Head of caudate nucleus (tissue), 42 donors: ENCODE measurements at regions not wholly inside any gene's neighbourhood (a gene's known extent, or its start where the extent isn't known, plus 50 kb on each side); places are given as distances from the start of the nearest gene placed in this dataset.

Experiments
- DNase-seq, 42 donors: peaks; one replicate each; pipeline versions ENCODE4 v3.0.0 to v3.0.0-alpha.2; 2020 to 2021; ENCODE audit warnings: mixed read lengths in 7 of 42
- intact Hi-C: fragments of 100-400 bp; cut with DNase I; formaldehyde crosslinking; loops from one replicate; pipeline ENCODE4 v1.15.0; 2022

- no peak for DNase-seq
Observed at GRCh38 chr6:2510316-2510715, 240.4 kb downstream of the MYLK4 start.

GRCh38 chr6:2509711-2510110 lies 241.0 kb downstream of the MYLK4 start:
- intact Hi-C loops, result no loop called here
- no peak for DNase-seq

More at GRCh38 chr6:2510316-2510715, 240.4 kb downstream of the MYLK4 start:
- intact Hi-C loops, result no loop called here

GRCh38 chr6:2508071-2508470 lies 242.7 kb downstream of the MYLK4 start:
- no peak for DNase-seq
- intact Hi-C loops, result no loop called here

- no peak for DNase-seq
Observed at GRCh38 chr6:2507521-2508037, 243.1 kb downstream of the MYLK4 start.

GRCh38 chr6:2507016-2507415 lies 243.7 kb downstream of the MYLK4 start:
- DNase-seq, result no peak
- intact Hi-C loops, result no loop called here

More at GRCh38 chr6:2507521-2508037, 243.1 kb downstream of the MYLK4 start:
- intact Hi-C loops, result no loop called here

- intact Hi-C loops, result no loop called here
- no peak for DNase-seq
Observed at GRCh38 chr6:2505624-2506023, 245.1 kb downstream of the MYLK4 start.

GRCh38 chr6:2504495-2505064 lies 246.1 kb downstream of the MYLK4 start:
- DNase-seq, result no peak
- intact Hi-C loops, result no loop called here

- DNase-seq, result no peak
- intact Hi-C loops, result no loop called here
Observed at GRCh38 chr6:2503816-2504494, 246.8 kb downstream of the MYLK4 start.

GRCh38 chr6:2502998-2503674 lies 247.6 kb downstream of the MYLK4 start:
- intact Hi-C loops, result no loop called here

GRCh38 chr6:2502096-2502997 lies 248.4 kb downstream of the MYLK4 start:
- peak in 1 of 42 donors; percentile 27 for DNase-seq
- intact Hi-C loops, result no loop called here

More at GRCh38 chr6:2502998-2503674, 247.6 kb downstream of the MYLK4 start:
- DNase-seq, result peak in 1 of 42 donors; percentile 26

- intact Hi-C loops, result no loop called here
- DNase-seq, result peak; percentile 32 to 93 (median 72)
Observed at GRCh38 chr6:2497922-2498623, 252.6 kb downstream of the MYLK4 start.

GRCh38 chr6:2496291-2496690 lies 250.9 kb upstream of the GMDS start:
- no peak for DNase-seq
- intact Hi-C loops, result no loop called here

- no peak for DNase-seq
- intact Hi-C loops, result no loop called here
Observed at GRCh38 chr6:2492686-2493523, 247.5 kb upstream of the GMDS start.

GRCh38 chr6:2491137-2491536 lies 245.7 kb upstream of the GMDS start:
- intact Hi-C loops, result no loop called here
- DNase-seq, result no peak

- intact Hi-C loops, result no loop called here
- DNase-seq, result no peak
Observed at GRCh38 chr6:2488578-2488977, 243.2 kb upstream of the GMDS start.

- DNase-seq, result no peak
- intact Hi-C loops, result no loop called here
Observed at GRCh38 chr6:2485116-2485515, 239.7 kb upstream of the GMDS start.

- intact Hi-C loops, result no loop called here
- no peak for DNase-seq
Observed at GRCh38 chr6:2482773-2483172, 237.4 kb upstream of the GMDS start.

- DNase-seq, result no peak
- intact Hi-C loops, result no loop called here
Observed at GRCh38 chr6:2481307-2481706, 235.9 kb upstream of the GMDS start.
